Mucosa of rectum (tissue), 2 donors: ENCODE measurements at regions not wholly inside any gene's neighbourhood (a gene's known extent, or its start where the extent isn't known, plus 50 kb on each side); places are given as distances from the start of the nearest gene placed in this dataset.

Experiments used
- H3K27ac ChIP-seq, 2 donors: one replicate each; pipeline ENCODE4 v1.7.0; 2013; ENCODE audit warnings: inconsistent platforms in 2 of 2, low read depth in 2 of 2, low read length in 2 of 2
- H3K27me3 ChIP-seq, 2 donors: one replicate each; pipeline ENCODE4 v1.7.0; 2013; ENCODE audit warnings: low read length in 2 of 2; ENCODE audit not compliant: control insufficient read depth in 2 of 2, insufficient read depth in 2 of 2
- H3K36me3 ChIP-seq, 2 donors: one replicate each; pipeline ENCODE4 v1.7.0; 2013; ENCODE audit warnings: low read length in 2 of 2; ENCODE audit not compliant: control insufficient read depth in 2 of 2, insufficient read depth in 2 of 2
- H3K4me1 ChIP-seq, 2 donors: one replicate each; pipeline ENCODE4 v1.7.0; 2013; ENCODE audit warnings: low read length in 2 of 2, mild to moderate bottlenecking in 1 of 2; ENCODE audit not compliant: control insufficient read depth in 2 of 2, insufficient read depth in 2 of 2
- H3K4me3 ChIP-seq, 2 donors: one replicate each; pipeline ENCODE4 v1.7.0; 2013; ENCODE audit warnings: low read length in 2 of 2
- H3K9ac ChIP-seq, 2 donors: one replicate each; pipeline ENCODE4 v1.7.0; 2013; ENCODE audit warnings: low read length in 2 of 2, low read depth in 1 of 2, mild to moderate bottlenecking in 1 of 2
- H3K9me3 ChIP-seq, 2 donors: one replicate each; pipeline ENCODE4 v1.7.0; 2013; ENCODE audit warnings: low read length in 2 of 2; ENCODE audit not compliant: control insufficient read depth in 2 of 2
- donor health status: healthy.
- donor health status: Normal muscosa, but diverticular disease.

DNA sequence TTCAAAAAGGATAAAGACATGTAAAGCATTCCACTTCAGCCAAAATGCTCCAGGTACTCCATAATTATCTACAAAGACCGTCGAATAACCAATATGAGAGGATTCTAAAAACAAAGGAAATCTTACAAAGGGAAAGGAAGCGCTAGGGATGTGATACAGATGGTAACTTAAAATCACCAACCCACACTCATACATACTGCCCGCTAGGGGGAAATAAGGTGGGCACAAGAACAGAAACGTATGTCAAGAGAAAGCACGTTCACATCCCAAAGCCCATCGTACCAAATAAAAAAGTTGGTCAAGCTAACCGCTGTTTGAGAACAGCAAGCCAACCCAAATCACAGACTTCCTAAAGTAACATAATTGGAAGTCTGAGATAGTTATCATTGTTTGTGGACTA lies 429.4 kb downstream of the SHQ1 start:
- Histone ChIP-seq H3K9me3 (no peaks in the 10 kb centered on the region), H3K4me3 (no peak overlapping the region), H3K27me3 (no peaks in the 10 kb centered on the region)

DNA sequence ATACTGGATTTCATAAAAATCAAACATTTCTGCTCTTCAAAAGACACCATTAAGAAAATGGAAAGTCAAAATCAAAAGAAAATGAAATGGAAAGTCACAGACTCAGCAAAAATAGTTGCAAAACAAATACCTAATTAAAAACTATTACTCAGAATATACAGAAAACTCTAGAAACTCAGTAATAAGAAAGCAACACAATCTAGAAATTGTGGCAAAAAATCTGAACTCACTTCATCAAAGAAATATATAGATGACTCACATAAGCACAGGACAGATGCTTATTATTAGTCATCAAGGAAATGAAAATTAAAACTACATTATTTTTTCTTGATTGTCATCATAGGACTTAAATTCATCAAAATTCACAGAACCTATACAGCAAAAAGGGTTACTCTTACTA lies 430.0 kb downstream of the SHQ1 start:
- Histone ChIP-seq H3K27ac (no peak overlapping the region), H3K9ac (no peak overlapping the region), H3K4me3 (no peak overlapping the region), H3K4me1 (no peaks in the 10 kb centered on the region), H3K27me3 (no peaks in the 10 kb centered on the region), H3K9me3 (no peaks in the 10 kb centered on the region), H3K36me3 (no peaks in the 10 kb centered on the region)

More for the DNA sequence above, 429.4 kb downstream of the SHQ1 start:
- Histone ChIP-seq H3K36me3 (no peaks in the 10 kb centered on the region), H3K27ac (no peak overlapping the region), H3K9ac (no peak overlapping the region), H3K4me1 (no peaks in the 10 kb centered on the region)

DNA sequence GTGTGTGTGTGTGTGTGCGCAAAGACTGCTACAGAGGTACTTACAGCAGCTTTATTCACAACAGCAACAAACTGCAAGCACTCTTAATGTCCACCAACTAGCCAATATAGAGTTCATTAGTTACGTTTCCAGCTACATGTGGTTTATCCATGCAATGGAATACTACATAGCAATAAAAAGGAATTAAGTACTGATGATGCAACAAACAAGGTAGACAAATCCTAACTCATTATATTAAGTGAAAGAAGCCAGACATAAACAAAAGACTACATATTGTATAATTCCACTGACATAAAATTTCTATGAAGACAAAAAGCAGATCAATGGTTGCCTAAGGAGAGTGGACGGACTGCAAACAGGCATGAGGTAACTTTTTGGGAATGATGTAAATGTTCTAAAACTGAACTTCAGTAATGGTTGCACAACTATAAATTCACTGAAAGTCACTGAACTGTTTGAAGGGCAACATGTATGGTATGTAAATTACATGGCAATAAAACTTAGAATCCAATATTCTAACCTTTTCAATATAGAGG lies 433.7 kb downstream of the SHQ1 start:
- Histone ChIP-seq H3K9ac (no peak overlapping the region), H3K4me3 (no peak overlapping the region), H3K4me1 (peaks cover 8 to 11% of the 10 kb centered on the region in 2 donors), H3K9me3 (no peaks in the 10 kb centered on the region), H3K36me3 (no peaks in the 10 kb centered on the region), H3K27me3 (no peaks in the 10 kb centered on the region), H3K27ac (no peak overlapping the region)

DNA sequence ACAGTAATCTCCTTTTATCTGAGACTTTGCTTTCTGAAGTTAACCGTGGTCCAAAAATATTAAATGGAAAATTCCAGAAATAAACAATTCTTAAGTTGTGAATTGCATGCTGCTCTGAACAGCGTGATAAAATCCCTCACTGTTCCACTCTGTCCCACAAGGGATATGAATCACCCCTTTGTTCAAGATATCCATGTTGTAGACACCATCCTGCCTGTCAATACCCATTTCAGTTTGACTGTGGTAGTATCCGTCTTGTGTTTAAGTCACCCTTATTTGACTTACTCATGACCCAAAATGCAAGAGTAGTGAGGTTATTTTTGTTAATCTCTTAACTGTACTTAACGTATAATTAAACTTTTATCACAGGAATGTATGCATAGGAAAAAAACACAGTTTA lies 435.0 kb downstream of the SHQ1 start:
- peaks cover 8 to 11% of the 10 kb centered on the region in 2 donors for H3K4me1 ChIP-seq

DNA sequence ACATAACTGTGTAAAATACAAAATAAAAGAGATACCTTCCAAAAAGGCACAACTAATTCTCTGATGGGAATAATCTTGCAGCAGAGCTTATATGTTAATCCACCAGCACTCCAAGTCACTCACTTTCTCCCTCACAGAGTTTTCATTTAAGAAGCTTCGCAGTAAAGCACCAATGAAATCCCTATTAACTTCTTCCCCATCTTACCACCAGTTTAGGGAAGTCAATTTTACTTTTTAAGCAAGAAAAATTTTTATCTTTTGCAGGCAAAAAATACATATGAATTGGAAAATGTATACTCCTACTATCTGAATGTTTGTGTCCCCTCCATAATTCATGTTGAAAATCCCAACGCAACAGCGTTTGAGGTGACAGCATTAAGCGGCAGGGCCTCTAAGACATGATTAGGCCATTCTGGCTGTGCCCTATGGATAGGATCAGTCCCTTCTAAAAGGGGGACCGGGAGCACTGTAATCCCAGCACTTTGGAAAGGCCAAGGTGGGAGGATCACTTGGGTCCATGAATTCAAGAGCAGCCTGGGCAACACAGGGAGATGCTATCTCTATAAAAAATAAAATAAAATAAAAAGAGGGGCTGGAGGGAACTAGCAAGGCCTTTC lies 435.8 kb downstream of the SHQ1 start:
- no peak overlapping the region for H3K9ac ChIP-seq
- H3K27ac ChIP-seq = no peak overlapping the region
- peaks cover 8 to 11% of the 10 kb centered on the region in 2 donors for H3K4me1 ChIP-seq

More for the DNA sequence above, 435.0 kb downstream of the SHQ1 start:
- Histone ChIP-seq H3K27me3 (no peaks in the 10 kb centered on the region), H3K36me3 (no peaks in the 10 kb centered on the region), H3K9me3 (no peaks in the 10 kb centered on the region), H3K9ac (no peak overlapping the region), H3K27ac (no peak overlapping the region), H3K4me3 (no peak overlapping the region)

DNA sequence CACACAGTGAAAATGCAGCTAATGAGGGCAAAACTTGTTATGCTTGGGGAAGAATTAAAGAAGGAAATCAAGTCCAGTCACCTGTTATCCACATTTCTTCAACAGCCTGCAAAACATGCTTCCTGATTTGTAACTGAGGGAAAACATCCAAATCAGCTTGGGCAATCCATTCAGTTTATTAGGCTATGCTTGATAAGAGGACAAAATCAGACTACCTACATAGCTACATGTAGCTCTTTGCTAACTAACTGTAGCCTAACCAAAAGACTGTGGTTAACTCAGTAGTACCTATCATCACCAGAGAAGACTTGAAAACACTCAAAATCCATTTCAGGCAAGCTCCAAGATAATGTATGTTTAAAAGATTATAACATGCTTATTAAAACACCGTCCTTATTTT lies 436.4 kb downstream of the SHQ1 start:
- Histone ChIP-seq H3K4me3 (no peak overlapping the region), H3K9ac (no peak overlapping the region), H3K27me3 (no peaks in the 10 kb centered on the region), H3K36me3 (no peaks in the 10 kb centered on the region), H3K27ac (no peak overlapping the region), H3K4me1 (peaks cover 9 to 11% of the 10 kb centered on the region in 2 donors), H3K9me3 (no peaks in the 10 kb centered on the region)

More for the DNA sequence above, 435.8 kb downstream of the SHQ1 start:
- no peaks in the 10 kb centered on the region for H3K36me3 ChIP-seq
- no peaks in the 10 kb centered on the region for H3K27me3 ChIP-seq
- H3K9me3 ChIP-seq = no peaks in the 10 kb centered on the region
- no peak overlapping the region for H3K4me3 ChIP-seq

DNA sequence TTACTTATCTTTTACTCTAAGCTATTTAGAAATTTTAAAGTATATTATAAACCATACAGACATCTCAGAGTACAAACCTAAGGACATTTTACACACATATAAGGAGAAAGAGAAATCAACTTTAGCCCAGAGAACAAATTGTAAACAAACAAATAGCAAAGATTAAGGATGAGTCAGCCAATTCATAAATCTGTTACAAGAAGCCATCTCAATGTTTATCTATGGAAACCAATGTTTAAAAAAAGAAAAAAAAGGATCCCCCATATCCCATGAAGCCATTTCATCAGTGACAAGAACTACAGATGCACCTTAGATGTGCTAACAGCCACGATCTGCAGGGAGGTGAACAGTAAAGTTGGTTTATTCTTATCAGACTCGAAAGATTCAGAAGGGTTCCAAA lies 437.1 kb downstream of the SHQ1 start:
- Histone ChIP-seq H3K9me3 (no peaks in the 10 kb centered on the region), H3K4me1 (peaks cover 11% of the 10 kb centered on the region in 2 donors), H3K27me3 (no peaks in the 10 kb centered on the region), H3K27ac (no peak overlapping the region), H3K4me3 (no peak overlapping the region), H3K9ac (no peak overlapping the region), H3K36me3 (no peaks in the 10 kb centered on the region)

DNA sequence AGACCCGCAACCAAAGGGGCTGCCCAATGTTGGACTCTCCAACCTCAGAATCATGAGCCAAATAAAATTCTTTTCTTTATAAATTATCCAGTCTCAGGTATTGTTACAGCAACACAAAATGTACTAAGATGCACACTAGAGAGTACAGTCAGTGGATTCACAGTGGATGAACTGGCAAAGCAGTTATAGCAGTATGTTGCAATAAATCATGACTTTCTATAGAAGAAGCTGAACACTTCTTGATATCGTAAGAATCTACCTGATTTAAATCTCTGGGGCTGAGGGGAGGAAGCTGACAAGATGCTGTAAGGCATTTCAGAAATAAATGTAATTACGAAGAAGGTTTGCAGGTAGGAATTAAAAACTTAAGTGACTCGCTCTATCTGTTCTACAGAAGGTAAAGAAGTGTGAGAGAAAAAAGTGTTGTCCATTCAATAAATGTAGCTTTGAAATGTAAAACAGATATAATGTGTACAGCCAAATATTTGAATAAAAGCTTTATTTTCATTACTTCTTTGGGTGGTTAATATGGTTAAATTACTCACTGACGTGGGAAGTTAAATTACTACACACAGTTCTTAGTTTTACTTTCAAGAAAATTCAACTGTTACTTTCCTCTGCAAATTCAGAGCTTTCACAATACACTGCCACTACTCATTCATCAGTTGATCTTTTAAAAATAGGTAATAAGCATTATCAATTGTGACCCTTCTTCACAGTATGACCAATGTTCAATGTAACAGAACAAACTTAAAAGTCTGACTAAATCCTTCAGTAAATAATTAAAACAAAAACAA lies 439.1 kb downstream of the SHQ1 start:
- Histone ChIP-seq H3K4me3 (no peak overlapping the region), H3K36me3 (no peaks in the 10 kb centered on the region), H3K27me3 (no peaks in the 10 kb centered on the region), H3K27ac (no peak overlapping the region), H3K9ac (no peak overlapping the region), H3K4me1 (peaks cover 11% of the 10 kb centered on the region in 2 donors), H3K9me3 (no peaks in the 10 kb centered on the region)

DNA sequence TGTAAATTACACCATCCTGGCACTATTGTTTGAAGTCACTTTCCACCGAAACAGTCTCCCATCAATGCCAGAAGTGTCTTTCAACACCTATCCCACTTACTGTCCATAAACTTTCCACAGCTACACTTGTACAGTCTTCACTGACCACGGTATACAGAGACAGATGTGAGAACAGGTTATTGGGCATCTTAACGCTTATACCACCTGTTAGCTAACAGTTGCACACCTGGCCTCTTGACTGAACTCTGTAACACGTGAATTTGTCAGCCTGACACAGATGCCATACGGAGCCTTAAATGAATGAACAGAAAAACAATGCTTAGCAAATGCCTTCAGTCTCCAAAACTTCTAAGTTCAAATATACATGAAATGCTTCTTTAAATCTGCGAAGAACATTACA lies 440.5 kb downstream of the SHQ1 start:
- Histone ChIP-seq H3K27me3 (no peaks in the 10 kb centered on the region), H3K27ac (no peak overlapping the region), H3K36me3 (no peaks in the 10 kb centered on the region), H3K9me3 (no peaks in the 10 kb centered on the region), H3K4me1 (peaks cover 14% of the 10 kb centered on the region in 2 donors), H3K9ac (no peak overlapping the region), H3K4me3 (no peak overlapping the region)

DNA sequence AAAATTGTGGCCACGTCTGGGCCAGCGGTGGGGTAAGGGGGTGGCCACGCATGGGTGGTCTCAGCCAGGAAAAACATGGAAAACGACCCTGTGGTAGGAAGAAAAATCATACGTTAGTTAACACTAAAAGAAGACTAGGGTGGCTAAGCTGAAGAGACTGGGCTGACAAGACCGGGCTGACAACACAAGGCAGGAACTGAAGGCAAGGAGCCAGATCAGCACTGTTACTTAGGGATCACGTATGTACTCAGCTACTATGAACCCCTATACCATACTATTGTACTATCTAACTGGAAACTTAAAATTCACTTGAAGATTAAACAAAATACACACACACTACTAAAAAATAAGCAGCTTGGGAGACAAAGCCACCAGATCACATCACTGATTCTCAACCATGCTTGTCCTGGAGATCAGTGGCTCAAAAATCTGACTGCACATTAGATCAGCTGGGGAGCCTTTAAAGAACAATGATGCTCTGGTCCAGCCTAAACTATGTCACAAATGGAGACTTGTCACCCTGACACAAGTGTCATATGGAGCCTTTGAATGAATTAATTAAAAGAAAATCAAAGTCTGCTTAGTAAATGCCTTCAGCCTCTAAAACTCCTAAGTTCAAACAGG lies 442.2 kb downstream of the SHQ1 start:
- Histone ChIP-seq H3K9ac (no peak overlapping the region), H3K36me3 (no peaks in the 10 kb centered on the region), H3K4me3 (no peak overlapping the region), H3K4me1 (peaks cover 4 to 6% of the 10 kb centered on the region in 2 donors), H3K27me3 (no peaks in the 10 kb centered on the region), H3K9me3 (no peaks in the 10 kb centered on the region), H3K27ac (no peak overlapping the region)
